Activated T-helper 2 cell treated with anti-CD3 and anti-CD28 coated beads, Interferon-gamma antibody, Interleukin-2, Interleukin-4, amounts not matched to agents 10 μg/mL and 5 μg/mL and 100 μg/mL, durations not matched to agents 14 hours and 24 hours and 36 hours (primary cell): ENCODE measurements at regions not wholly inside any gene's neighbourhood (a gene's known extent, or its start where the extent isn't known, plus 50 kb on each side); places are given as distances from the start of the nearest gene placed in this dataset.
"Not testable (repeated sequence)": the region's sequence is repeated elsewhere in the genome, so short reads cannot be mapped to it uniquely, and the experiment has no call there.

Experiments
- DNase-seq: peaks from one replicate; pipeline ENCODE4 v3.0.0; 2021; ENCODE audit warnings: low spot score
- H3K27ac Mint-ChIP-seq: one replicate; pipeline ENCODE4 v1.8.0; 2021; ENCODE audit warnings: mixed read lengths
- H3K27me3 Mint-ChIP-seq: one replicate; pipeline ENCODE4 v1.8.0; 2021; ENCODE audit warnings: low read depth, mixed read lengths
- H3K36me3 Mint-ChIP-seq: one replicate; pipeline ENCODE4 v1.8.0; 2021; ENCODE audit warnings: low read depth, mixed read lengths
- H3K4me1 Mint-ChIP-seq: one replicate; pipeline ENCODE4 v1.8.0; 2021; ENCODE audit warnings: low read depth, mixed read lengths
- H3K4me3 Mint-ChIP-seq: one replicate; pipeline ENCODE4 v1.8.0; 2021; ENCODE audit warnings: low read depth, mild to moderate bottlenecking, moderate library complexity, mixed read lengths
- H3K9me3 Mint-ChIP-seq: one replicate; pipeline ENCODE4 v1.8.0; 2021; ENCODE audit warnings: mixed read lengths
- intact Hi-C: fragments of 100-400 bp; cut with micrococcal nuclease; formaldehyde crosslinking; loops from one replicate; pipeline ENCODE4 v1.15.1; 2023

DNA sequence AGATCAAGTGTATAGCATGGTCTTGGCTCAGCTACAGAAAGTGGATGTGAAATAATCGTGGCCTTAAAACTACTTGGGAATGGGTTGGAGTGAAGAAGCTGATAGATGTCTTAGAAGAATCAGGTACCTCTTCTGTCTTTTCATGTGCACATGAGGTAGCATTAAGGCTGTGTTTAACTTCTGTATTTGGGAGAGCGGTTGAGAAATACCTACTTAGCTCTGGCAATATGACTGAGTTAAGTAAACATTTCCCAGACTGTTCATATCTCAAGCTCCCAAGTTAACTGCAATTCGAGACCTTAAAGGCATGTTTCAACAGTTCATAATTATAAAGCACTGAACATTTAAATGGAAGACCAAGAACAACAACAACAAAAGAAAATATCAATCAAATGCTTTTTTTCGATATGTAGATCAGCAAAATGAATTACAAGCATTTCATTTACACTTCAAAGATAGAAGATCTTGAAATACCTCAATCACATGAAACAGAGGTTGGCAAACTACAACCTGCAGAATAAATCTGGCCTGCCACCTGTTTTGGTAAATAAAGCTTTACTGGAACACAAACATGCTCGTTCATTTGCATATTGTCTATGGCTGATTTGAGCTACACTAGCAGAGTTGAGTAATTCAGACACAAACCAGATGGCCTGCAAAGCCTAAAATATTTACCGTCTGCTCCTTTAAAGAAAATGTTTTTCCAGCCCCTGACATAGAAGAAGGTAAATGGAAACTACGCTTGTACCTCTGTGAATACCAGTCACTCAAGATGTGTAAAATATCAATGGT, 337.1 kb upstream of the GLI3 start:
- Mint-ChIP-seq H3K4me3 (no peak overlapping the region), H3K27me3 (no peaks in the 10 kb centered on the region), H3K27ac (no peak overlapping the region), H3K4me1 (no peaks in the 10 kb centered on the region), H3K36me3 (no peaks in the 10 kb centered on the region), H3K9me3 (peaks cover 10% of the 10 kb centered on the region)
- intact Hi-C loops, result no loop called here
- DNase-seq, result no peak

DNA sequence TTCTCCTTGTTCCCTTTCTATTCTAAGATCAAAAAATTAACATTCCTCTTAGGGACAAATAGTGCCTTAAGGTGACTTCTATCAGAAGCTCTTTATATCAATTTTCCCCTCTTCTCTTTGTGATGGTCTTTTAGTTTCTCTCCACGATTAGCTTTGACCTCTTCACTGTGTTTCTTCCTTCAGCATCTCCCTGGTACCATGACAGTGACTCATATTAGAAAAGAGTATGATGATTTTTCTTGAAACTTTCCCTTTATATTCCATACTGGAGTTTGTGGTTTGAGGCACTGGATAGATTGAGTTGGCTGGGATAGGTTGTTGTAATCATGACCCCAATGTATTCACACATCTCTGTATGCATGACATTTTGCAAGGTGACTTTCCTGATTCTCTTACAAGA, 335.6 kb upstream of the GLI3 start:
- Mint-ChIP-seq H3K4me1 (no peaks in the 10 kb centered on the region), H3K9me3 (peaks cover 5% of the 10 kb centered on the region), H3K27ac (no peak overlapping the region), H3K4me3 (no peak overlapping the region), H3K36me3 (no peaks in the 10 kb centered on the region), H3K27me3 (no peaks in the 10 kb centered on the region)
- intact Hi-C loops, result no loop called here
- DNase-seq, result no peak

DNA sequence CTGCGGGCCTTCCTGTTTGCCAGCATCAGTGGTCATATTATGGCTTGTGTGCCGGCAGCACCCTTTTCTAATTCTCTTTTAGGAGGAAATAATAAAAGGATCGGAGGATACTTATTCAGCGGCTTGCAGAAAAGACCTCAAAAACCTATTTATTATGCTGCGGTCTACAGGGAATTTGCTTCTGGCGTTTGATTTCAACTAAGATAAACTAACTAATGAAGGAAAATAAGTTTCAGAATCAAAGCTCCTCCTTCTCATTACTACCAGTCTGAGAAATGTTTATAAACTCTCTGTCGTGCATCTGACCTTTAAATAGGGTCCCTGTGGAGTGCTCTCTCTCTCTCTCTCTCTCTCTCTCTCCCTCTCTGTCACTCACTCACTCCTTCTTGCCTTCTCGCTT, 335.0 kb upstream of the GLI3 start:
- no peaks in the 10 kb centered on the region for H3K36me3 Mint-ChIP-seq
- no peak overlapping the region for H3K4me3 Mint-ChIP-seq
- H3K9me3 Mint-ChIP-seq, result peaks cover 5% of the 10 kb centered on the region
- no peak for DNase-seq
- no peaks in the 10 kb centered on the region for H3K27me3 Mint-ChIP-seq
- intact Hi-C loops, result no loop called here
- H3K4me1 Mint-ChIP-seq, result no peaks in the 10 kb centered on the region
- H3K27ac Mint-ChIP-seq, result no peak overlapping the region

DNA sequence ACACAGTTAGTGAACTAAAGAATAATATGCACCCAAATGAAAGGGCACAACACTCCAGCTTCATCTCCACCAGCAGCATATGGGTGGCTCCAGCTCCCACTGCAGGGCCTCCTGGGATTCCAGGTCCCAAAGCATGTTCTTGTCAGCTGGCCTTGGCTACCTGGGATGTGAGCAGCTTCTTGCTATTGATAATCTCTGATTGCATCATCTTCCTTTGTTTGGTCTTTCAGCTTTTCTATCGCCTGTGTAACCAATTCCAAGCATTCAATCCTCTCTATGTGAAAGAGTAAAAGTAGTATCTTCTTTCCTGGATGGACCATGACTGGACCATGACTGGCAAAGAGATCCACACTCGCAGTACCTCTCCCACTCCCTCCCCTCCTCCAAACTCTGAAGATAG, 333.9 kb upstream of the GLI3 start:
- H3K27me3 Mint-ChIP-seq, result no peaks in the 10 kb centered on the region
- H3K9me3 Mint-ChIP-seq, result peaks cover 5% of the 10 kb centered on the region
- no peak overlapping the region for H3K4me3 Mint-ChIP-seq
- intact Hi-C loops, result no loop called here
- no peak for DNase-seq
- H3K4me1 Mint-ChIP-seq, result no peaks in the 10 kb centered on the region
- H3K27ac Mint-ChIP-seq, result no peak overlapping the region
- no peaks in the 10 kb centered on the region for H3K36me3 Mint-ChIP-seq

DNA sequence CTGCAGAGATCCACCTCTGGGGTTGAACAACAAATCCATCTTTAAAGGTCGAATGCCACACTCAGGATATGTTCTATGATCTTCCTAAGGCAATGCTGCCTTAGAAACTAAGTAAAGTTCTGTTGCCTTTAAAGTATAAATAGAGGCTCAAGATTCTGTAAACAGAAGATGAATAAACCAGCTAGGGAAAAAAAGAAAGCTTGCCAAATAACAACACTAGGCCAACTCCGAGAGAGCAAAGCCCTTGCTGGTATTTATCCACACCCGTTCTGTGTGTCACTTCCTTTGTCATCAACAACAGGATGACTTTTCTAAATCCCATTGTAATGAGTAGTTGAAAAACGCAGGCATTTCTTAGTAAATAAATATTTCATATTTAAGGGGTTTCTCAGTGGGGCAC, 330.0 kb upstream of the GLI3 start:
- Mint-ChIP-seq H3K4me3 (no peak overlapping the region), H3K4me1 (no peaks in the 10 kb centered on the region), H3K27me3 (no peaks in the 10 kb centered on the region), H3K27ac (no peak overlapping the region), H3K9me3 (peaks cover 7% of the 10 kb centered on the region), H3K36me3 (no peaks in the 10 kb centered on the region)
- DNase-seq, result no peak
- intact Hi-C loops, result no loop called here

DNA sequence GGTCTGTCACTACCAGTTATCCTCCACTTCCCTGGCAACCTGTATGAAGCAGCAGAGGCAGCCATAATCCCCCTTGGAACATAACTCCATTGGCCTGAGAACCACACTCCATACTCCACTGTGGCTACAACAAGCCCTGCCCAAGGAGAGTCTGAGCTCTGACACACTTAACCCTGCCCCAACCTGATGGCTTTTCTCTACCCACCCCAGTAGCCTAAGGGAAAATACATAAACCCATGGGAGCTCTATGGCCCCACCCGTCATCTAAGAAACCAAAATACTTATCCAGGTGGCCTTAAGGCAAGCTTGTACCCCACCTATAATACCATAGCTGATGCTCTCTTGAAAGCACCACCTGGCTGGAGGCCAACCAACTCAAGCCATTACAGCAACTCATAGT, 324.8 kb upstream of the GLI3 start:
- Mint-ChIP-seq H3K36me3 (no peaks in the 10 kb centered on the region), H3K9me3 (peaks cover 9% of the 10 kb centered on the region), H3K27me3 (no peaks in the 10 kb centered on the region), H3K4me3 (no peak overlapping the region), H3K4me1 (no peaks in the 10 kb centered on the region), H3K27ac (no peak overlapping the region)
- intact Hi-C loops, result no loop called here
- no peak for DNase-seq

DNA sequence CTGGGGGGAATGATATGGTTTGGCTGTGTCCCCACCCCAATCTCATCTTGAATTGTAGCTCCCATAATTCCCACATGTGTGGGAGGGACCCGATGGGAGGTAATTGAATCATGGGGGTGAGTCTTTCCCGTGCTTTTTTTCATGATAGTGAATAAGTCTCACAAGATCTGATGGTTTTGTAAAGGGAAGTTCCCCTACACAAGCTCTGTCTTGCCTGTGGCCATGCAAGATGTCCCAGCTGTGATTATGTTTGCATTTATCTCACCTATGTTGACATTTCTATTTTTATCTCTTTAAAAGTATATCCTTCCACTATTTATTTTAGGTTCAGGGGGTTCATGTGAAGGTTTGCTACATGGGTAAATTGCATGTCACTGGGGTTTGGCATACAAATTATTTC, 323.9 kb upstream of the GLI3 start:
- no peak for DNase-seq
- peaks cover 17% of the 10 kb centered on the region for H3K9me3 Mint-ChIP-seq
- H3K4me1 Mint-ChIP-seq, result no peaks in the 10 kb centered on the region
- no peak overlapping the region for H3K27ac Mint-ChIP-seq
- H3K4me3 Mint-ChIP-seq, result no peak overlapping the region
- H3K36me3 Mint-ChIP-seq, result no peaks in the 10 kb centered on the region
- H3K27me3 Mint-ChIP-seq, result no peaks in the 10 kb centered on the region
- intact Hi-C loops, result no loop called here

DNA sequence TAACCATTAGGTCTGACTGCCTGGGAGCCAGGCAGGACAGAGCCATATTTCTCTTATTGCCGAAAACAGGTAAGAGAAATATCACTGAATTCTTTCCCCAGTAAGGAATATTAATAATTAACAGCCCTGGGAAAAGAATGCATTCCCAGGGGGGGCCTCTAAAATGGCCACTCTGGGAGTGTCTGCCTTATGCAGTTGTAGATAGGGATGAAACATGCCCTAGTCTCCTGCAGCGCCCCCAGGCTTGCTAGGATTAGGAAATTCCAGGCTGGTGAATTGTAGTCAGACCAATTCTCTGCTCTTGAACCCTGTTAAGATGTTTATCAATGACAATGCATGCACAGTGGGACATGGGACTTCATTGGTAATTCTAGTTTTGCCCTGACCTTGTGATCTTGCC, 317.9 kb upstream of the GLI3 start:
- H3K27ac Mint-ChIP-seq, H3K4me3 Mint-ChIP-seq, intact Hi-C loops, H3K27me3 Mint-ChIP-seq, H3K36me3 Mint-ChIP-seq, DNase-seq, H3K4me1 Mint-ChIP-seq: not testable (repeated sequence)
- H3K9me3 Mint-ChIP-seq, result peaks cover 32% of the 10 kb centered on the region

DNA sequence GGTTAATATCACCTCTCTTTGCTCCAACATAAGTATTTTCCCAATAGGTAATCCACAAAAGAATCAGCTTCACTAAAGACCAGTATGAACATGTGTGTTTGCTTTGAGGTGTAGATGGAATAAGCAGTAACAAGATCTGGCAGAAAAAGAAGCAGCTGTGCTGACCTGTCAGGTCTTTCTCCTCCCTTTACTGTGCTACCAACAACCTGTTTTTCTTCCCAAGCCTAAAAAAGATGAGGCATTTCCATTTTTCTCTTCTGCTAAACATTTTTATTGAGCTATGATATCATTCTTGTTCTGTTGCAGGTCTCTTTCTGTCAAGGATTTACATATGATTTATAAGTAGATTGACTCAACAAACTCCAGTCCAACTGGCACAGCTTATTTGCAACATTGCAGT, 315.2 kb upstream of the GLI3 start:
- Mint-ChIP-seq H3K27ac (no peak overlapping the region), H3K27me3 (no peaks in the 10 kb centered on the region), H3K4me1 (no peaks in the 10 kb centered on the region), H3K9me3 (peaks cover 32% of the 10 kb centered on the region), H3K4me3 (no peak overlapping the region), H3K36me3 (no peaks in the 10 kb centered on the region)
- DNase-seq, result no peak
- intact Hi-C loops, result no loop called here

DNA sequence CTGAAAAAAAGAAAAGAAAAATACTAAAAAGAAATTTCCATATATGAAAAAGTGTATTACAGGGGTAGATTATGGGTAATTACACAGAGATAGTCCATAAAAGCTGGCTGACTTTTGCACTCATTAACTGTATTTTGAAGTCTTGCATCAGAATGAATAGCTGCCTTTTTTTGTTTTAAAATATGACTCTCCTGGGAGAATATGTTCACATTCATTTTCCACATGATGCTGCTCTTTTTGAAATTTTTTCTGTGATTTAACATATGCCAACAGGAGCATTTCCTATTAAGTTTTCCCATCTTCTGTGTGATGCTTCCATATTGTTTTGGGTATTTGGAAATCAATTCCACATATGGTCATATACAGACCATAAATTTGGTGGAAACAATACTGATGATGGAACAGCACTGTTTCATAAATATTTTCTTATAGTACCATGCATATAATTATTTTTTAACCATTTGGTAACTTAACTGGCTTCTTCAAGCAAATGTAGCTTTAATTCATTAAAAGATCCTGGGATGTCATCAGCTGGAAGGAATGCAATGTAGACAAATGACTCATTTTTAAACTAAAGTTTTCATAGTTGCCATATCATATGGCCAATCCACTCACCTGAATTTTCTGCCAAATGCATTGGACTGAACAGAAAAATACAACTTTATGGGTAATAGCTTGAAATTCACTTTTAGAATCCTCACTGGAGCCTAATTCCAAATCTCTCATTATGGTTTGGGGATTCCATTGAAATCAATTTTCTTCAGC, 313.9 kb upstream of the GLI3 start:
- intact Hi-C loops, result no loop called here
- H3K4me3 Mint-ChIP-seq, result no peak overlapping the region
- no peaks in the 10 kb centered on the region for H3K36me3 Mint-ChIP-seq
- H3K4me1 Mint-ChIP-seq, result no peaks in the 10 kb centered on the region
- DNase-seq, result no peak
- no peak overlapping the region for H3K27ac Mint-ChIP-seq
- H3K27me3 Mint-ChIP-seq, result no peaks in the 10 kb centered on the region
- peaks cover 22% of the 10 kb centered on the region for H3K9me3 Mint-ChIP-seq

DNA sequence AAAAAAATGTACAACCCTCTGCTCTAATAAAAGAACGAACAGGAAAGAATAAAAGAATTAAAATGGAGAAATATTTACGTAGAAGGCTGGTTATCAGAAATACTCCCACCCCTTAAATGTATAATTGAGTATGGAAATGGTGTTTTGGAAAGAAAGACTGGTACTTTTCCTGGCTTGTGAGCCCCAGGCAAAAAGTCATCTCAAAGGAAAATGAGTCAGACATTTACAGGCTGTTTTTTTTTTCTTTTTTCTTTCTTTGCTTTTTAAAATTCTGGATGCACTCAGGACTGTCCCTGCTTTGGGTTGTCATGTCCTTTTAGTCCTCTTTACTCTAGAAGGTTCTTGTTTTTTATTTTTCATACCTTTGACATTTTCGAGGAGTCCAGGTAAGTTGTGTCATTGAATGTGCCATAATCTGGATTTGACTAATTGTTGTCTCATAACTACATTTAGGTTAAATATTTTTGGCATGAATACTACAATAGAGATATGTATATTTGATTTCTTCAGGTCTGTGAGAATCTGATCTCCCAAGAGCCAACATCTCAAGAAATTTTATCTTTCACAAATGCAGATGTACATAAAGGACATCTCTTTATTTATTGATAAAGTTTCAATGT, 313.0 kb upstream of the GLI3 start:
- DNase-seq, result no peak
- Mint-ChIP-seq H3K9me3 (peaks cover 18% of the 10 kb centered on the region), H3K36me3 (no peaks in the 10 kb centered on the region), H3K4me1 (no peaks in the 10 kb centered on the region), H3K4me3 (no peak overlapping the region), H3K27ac (no peak overlapping the region), H3K27me3 (no peaks in the 10 kb centered on the region)
- intact Hi-C loops, result no loop called here

DNA sequence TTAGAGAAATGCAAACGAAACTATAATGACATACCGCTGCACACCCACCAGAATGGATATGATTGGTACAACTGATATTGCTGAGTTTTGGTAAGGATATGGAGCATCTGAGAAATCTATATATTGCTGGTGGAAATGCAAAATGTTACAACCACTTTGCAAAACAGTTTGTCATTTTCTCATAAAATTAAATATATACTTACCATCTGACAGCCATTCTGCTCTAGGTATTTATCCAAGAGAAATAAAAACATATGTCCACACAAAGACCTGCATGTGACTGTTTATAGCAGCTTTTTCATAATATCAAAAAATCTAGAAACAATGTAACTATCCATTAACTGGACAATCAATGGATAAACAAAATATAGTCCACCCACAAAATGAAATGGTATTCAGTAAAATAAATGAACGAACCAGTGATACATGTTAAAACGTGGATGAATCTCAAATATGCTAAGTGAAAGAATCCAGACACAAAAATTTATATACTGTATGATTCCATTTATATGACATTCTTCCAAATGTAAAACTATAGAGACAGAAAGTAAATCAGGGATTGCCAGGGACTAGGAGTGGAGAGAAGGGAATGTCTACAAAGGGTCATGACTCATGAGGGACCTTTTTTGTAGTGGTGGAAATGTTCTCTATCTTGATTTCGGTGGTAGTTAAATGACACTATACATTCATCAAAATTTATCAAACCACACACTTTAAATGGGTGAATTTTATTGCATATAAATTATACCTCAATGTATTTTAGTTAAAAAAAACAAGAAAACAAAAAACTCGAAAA, 312.0 kb upstream of the GLI3 start:
- Mint-ChIP-seq H3K9me3 (peaks cover 20% of the 10 kb centered on the region), H3K27ac (no peak overlapping the region), H3K36me3 (no peaks in the 10 kb centered on the region), H3K27me3 (no peaks in the 10 kb centered on the region), H3K4me1 (no peaks in the 10 kb centered on the region), H3K4me3 (no peak overlapping the region)
- intact Hi-C loops, result no loop called here
- no peak for DNase-seq
